22Rv1 (cell line): ENCODE measurements at regions not wholly inside any gene's neighbourhood (a gene's known extent, or its start where the extent isn't known, plus 50 kb on each side); places are given as distances from the start of the nearest gene placed in this dataset.

ENCODE experiments used
- H3K27ac ChIP-seq: fragments of 450-650 bp; 2 replicates; pipeline ENCODE4 v1.5.1; 2017
- ZFX ChIP-seq: fragments of 450-650 bp; IDR thresholded peaks from 2 replicates; pipeline ENCODE4 v1.6.1; 2017; ENCODE audit warnings: antibody characterized with exemption, borderline replicate concordance
- TF ChIP-seq, protein P1 (sequence below): fragments of 450-650 bp; IDR thresholded peaks from 2 replicates; pipeline ENCODE4 v1.5.1; 2017; ENCODE audit warnings: mild to moderate bottlenecking

DNA sequence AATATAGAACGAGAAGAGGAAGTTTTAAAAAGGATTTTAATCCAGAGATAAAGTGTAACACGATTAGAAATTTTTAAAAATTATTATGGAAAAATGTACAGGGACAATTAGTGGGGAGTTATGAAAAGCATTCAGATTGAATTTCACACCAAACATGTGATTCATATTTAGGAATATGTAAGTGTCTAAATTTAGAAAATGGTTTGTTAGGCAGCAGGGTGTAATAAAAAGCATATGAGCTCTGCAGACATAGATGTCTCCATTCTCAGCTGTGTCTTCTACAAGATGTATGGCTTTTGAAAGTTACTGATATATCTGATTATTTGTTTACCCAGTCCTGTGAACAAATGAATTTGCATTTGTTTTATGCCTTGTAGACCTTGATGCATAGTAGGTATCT, 638.9 kb upstream of the AGA start:
- TF ChIP-seq, protein P1, sequence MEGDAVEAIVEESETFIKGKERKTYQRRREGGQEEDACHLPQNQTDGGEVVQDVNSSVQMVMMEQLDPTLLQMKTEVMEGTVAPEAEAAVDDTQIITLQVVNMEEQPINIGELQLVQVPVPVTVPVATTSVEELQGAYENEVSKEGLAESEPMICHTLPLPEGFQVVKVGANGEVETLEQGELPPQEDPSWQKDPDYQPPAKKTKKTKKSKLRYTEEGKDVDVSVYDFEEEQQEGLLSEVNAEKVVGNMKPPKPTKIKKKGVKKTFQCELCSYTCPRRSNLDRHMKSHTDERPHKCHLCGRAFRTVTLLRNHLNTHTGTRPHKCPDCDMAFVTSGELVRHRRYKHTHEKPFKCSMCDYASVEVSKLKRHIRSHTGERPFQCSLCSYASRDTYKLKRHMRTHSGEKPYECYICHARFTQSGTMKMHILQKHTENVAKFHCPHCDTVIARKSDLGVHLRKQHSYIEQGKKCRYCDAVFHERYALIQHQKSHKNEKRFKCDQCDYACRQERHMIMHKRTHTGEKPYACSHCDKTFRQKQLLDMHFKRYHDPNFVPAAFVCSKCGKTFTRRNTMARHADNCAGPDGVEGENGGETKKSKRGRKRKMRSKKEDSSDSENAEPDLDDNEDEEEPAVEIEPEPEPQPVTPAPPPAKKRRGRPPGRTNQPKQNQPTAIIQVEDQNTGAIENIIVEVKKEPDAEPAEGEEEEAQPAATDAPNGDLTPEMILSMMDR = no peak
- no peak for TF ChIP-seq ZFX
- H3K27ac ChIP-seq = no peak overlapping the region

DNA sequence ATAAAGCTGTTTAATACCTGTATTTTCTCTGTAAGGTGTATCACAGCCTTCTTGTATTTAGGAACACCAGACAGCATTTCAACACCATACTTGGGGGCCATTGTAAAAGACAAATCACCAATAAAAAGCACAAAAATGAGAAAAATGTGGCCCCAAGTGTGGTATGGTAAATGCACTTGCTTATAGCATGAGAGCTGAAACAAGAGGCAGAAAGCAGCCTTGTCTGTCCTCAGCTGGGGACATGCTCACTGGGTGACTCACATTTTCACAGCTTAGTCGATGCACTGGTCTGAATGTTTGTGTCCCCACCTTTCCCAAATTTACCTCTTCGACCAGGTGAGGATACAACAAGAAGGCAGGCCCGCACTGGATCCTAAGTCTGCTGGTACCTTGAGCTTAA, 639.7 kb upstream of the AGA start:
- TF ChIP-seq, protein P1 = no peak
- no peak for TF ChIP-seq ZFX
- no peak overlapping the region for H3K27ac ChIP-seq

DNA sequence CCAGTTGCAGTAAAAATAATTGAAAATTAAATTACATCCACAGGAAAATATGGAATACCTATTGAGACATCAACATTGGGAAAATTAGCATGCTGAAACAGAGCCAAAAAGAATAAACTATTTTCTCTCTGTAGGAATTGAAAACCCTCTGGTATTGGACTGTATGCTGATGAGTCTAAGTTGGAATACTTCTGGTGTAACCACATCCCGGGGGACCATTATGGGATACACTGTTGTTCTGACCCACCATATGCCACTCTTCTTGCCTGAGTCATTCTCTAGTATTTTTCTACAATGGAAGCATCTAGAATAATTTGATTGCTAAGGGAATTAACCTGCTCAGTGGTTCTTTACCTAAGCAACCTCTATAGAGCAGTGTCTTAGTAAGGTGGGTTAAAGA, 640.7 kb upstream of the AGA start:
- TF ChIP-seq ZFX = no peak
- TF ChIP-seq, protein P1 = no peak
- H3K27ac ChIP-seq = no peak overlapping the region

DNA sequence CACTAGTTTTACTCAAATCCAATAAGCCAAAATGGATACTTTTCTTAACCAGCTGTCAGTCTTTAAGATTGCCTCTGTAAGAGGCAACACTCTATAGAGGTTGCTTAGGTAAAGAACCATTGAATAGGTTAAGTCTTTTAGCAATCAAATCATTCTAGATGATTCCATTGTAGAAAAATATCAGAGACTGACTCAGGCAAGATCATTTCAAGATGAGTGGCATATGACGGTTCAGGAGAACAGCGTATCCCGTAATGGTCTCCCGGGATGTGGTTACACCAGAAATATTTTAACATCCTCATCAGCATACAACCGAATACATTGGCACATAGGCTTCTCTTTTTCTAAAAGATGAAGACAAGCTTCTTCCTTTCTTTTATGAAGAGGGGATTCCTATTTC, 641.7 kb upstream of the AGA start:
- TF ChIP-seq ZFX = no peak
- TF ChIP-seq, protein P1 = no peak

DNA sequence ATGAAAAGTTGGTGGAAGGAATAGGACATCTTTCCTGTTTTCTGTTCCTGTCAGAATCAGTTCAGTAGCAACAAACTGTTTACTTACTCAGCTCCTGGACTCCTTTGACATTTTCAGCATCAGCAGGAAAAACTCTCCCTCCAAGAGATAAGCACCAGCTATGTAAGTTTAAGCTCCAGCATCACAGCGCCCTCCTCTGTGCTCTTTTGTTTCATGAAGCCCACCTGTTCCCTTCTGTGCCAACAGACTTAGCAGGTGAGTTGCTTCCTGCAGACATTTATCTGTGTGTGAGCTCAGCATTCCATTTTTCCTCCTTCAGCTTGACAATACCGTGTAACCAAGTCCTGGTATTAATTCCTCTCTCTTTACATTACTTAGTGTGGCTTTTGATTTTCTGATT, 644.1 kb upstream of the AGA start:
- TF ChIP-seq, protein P1 = peak; percentile 21; the same call in 1 of the 2 replicates
- TF ChIP-seq ZFX = no peak
- H3K27ac ChIP-seq = no peak overlapping the region

More for the DNA sequence above, 641.7 kb upstream of the AGA start:
- H3K27ac ChIP-seq = no peak overlapping the region

DNA sequence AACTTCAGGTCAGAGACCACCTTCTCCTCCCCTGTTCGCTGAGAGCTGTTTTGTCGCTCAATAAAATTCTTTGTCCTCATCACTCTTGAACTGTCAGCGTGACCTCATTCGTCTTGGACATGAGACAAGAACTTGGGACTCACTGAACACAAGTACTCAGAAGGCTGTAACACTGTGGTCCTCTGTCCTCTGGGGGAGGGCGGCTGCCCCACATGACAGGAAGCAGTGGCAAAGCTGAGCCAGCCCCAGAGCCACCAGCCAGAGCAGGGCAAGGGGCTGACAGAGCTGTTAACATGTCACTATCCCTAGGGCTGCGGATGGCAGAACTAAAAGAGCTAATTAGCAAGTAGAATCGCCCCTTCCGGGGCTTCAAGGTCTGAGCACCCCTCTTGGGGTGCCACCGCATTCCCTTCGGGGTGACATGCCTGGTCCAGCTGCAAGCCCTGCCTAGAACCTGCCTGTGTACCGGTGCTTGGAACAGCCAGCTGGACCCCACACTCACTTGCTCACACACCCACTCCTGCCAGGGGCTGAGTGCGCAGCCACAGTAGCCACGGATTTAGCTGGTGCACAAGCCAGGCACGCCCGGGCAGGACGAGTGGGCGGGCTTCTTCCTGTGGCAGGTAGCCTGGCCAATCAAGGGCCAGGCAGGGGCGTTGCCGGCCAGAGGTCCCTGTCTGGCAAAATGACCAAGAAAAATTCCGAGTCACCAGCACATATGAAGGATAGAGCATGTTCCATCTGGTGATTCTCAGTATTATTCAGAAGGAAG, 648.6 kb upstream of the AGA start:
- TF ChIP-seq ZFX = no peak
- TF ChIP-seq, protein P1 = no peak

DNA sequence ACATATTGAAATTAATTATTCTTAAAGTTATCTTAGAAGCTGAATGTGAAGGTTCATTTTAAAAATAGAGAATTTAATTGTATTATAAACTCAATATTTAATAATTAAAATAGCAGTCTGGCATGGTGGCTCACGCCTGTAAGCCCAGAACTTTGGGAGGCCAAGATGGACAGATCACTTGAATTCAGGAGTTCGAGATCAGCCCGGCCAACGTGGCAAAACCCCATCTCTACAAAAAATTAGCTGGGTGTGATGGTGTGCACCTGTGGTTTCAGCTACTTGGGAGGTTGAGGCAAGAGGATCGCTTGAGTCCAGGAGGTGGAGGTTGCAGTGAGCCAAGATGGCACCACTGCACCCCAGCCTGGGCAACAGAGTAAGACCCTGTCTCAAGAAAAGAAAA, 659.9 kb upstream of the AGA start:
- H3K27ac ChIP-seq = no peak overlapping the region
- TF ChIP-seq ZFX = no peak
- TF ChIP-seq, protein P1 = no peak

More for the DNA sequence above, 648.6 kb upstream of the AGA start:
- H3K27ac ChIP-seq = no peak overlapping the region
